GM23338 (cell line): ENCODE measurements at regions not wholly inside any gene's neighbourhood (a gene's known extent, or its start where the extent isn't known, plus 50 kb on each side); places are given as distances from the start of the nearest gene placed in this dataset.

Source experiments
- ATAC-seq: fragments of 200-7000 bp; cut with Tn5 transposase; 3 replicates; pipeline ENCODE4 v1.9.1; 2020
- DNase-seq: peaks from one replicate; pipeline ENCODE4 v3.0.0-alpha.2; 2015; ENCODE audit warnings: low spot score
- H2AFZ ChIP-seq: fragments of 200-600 bp; sonication (generic); 2 replicates; pipeline ENCODE4 v1.8.0; 2016; ENCODE audit warnings: antibody characterized with exemption, mild to moderate bottlenecking, moderate library complexity
- H3F3A ChIP-seq: fragments of 200-600 bp; sonication (generic); replicated peaks from 2 replicates; pipeline ENCODE4 v1.8.0; 2017; ENCODE audit warnings: antibody characterized with exemption, mixed run types, low read depth
- H3K27ac ChIP-seq: fragments of 200-600 bp; sonication (generic); 2 replicates; pipeline ENCODE4 v1.6.1; 2016; ENCODE audit warnings: low read depth
- H3K27me3 ChIP-seq: fragments of 200-600 bp; sonication (generic); 2 replicates; pipeline ENCODE4 v1.8.0; 2016; ENCODE audit warnings: mild to moderate bottlenecking, mixed run types, moderate library complexity; ENCODE audit not compliant: insufficient read depth
- H3K36me3 ChIP-seq: fragments of 200-600 bp; sonication (generic); 2 replicates; pipeline ENCODE4 v1.8.0; 2016; ENCODE audit warnings: mild to moderate bottlenecking; ENCODE audit not compliant: insufficient read depth
- H3K4me1 ChIP-seq: fragments of 200-600 bp; sonication (generic); 2 replicates; pipeline ENCODE4 v1.8.0; 2016; ENCODE audit warnings: mild to moderate bottlenecking, moderate library complexity; ENCODE audit not compliant: insufficient read depth
- H3K4me2 ChIP-seq: fragments of 200-600 bp; sonication (generic); 2 replicates; pipeline ENCODE4 v1.7.1; 2017; ENCODE audit warnings: mixed run types
- H3K4me3 ChIP-seq: fragments of 200-600 bp; sonication (generic); 2 replicates; pipeline ENCODE4 v1.6.1; 2016; ENCODE audit warnings: mixed run types
- H3K79me2 ChIP-seq: fragments of 200-600 bp; sonication (generic); replicated peaks from 2 replicates; pipeline ENCODE4 v1.8.0; 2017; ENCODE audit warnings: mild to moderate bottlenecking; ENCODE audit not compliant: insufficient read depth
- H3K9me2 ChIP-seq: fragments of 200-600 bp; sonication (generic); 2 replicates; pipeline ENCODE4 v1.8.0; 2017; ENCODE audit not compliant: insufficient read depth
- H4K20me1 ChIP-seq: fragments of 200-600 bp; sonication (generic); replicated peaks from 2 replicates; pipeline ENCODE4 v1.8.0; 2017; ENCODE audit warnings: mild to moderate bottlenecking; ENCODE audit not compliant: insufficient read depth
- H3K27ac Mint-ChIP-seq: 2 replicates; pipeline ENCODE4 v1.8.0; 2020; ENCODE audit warnings: inconsistent platforms, mild to moderate bottlenecking, moderate library complexity, mixed read lengths
- H3K27me3 Mint-ChIP-seq: 3 replicates; pipeline ENCODE4 v1.8.0; 2022; ENCODE audit warnings: low read depth, mild to moderate bottlenecking, moderate library complexity, mixed read lengths, inconsistent platforms; ENCODE audit not compliant: insufficient read depth, poor library complexity
- H3K36me3 Mint-ChIP-seq: 3 replicates; pipeline ENCODE4 v1.8.0; 2021; ENCODE audit warnings: low read depth, mild to moderate bottlenecking, inconsistent platforms, moderate library complexity, mixed read lengths
- H3K4me1 Mint-ChIP-seq: 3 replicates; pipeline ENCODE4 v1.8.0; 2020; ENCODE audit warnings: mild to moderate bottlenecking, inconsistent platforms, mixed read lengths
- H3K4me3 Mint-ChIP-seq: 3 replicates; pipeline ENCODE4 v1.8.0; 2021; ENCODE audit warnings: moderate library complexity, mild to moderate bottlenecking, inconsistent platforms, mixed read lengths
- H3K9me3 Mint-ChIP-seq: 3 replicates; pipeline ENCODE4 v1.8.0; 2020; ENCODE audit warnings: moderate library complexity, mild to moderate bottlenecking, inconsistent platforms, mixed read lengths
- CREB1 ChIP-seq: fragments of 250-450 bp; sonication (Bioruptor Pico); IDR thresholded peaks from 2 replicates; pipeline ENCODE4 v1.5.0; 2020; ENCODE audit warnings: low read depth, mild to moderate bottlenecking, moderate library complexity
- CTCF ChIP-seq, 2 experiments: fragments of 200-600 bp in 1 of 2; sonication (generic) in 1 of 2; conservative IDR thresholded peaks; 2 replicates each; pipeline versions ENCODE4 v1.5.1 to v1.6.1; 2016 to 2017; ENCODE audit warnings: antibody characterized with exemption in 2 of 2, low read depth in 2 of 2, mild to moderate bottlenecking in 2 of 2, moderate library complexity in 1 of 2
- ETS1 ChIP-seq: IDR thresholded peaks from 2 replicates; pipeline ENCODE4 v1.6.1; 2016; ENCODE audit warnings: antibody characterized with exemption
- EZH2 ChIP-seq: fragments of 200-600 bp; sonication (generic); IDR thresholded peaks from one replicate; pipeline ENCODE4 v1.8.0; 2017; ENCODE audit warnings: antibody characterized with exemption, mild to moderate bottlenecking, low read depth; ENCODE audit not compliant: unreplicated experiment
- EZH2phosphoT487 ChIP-seq: fragments of 200-600 bp; sonication (generic); IDR thresholded peaks from one replicate; pipeline ENCODE4 v1.8.1; 2018; ENCODE audit warnings: antibody characterized with exemption; ENCODE audit not compliant: unreplicated experiment
- JUNB ChIP-seq: IDR thresholded peaks from one replicate; pipeline ENCODE4 v1.6.1; 2016; ENCODE audit warnings: antibody characterized with exemption; ENCODE audit not compliant: unreplicated experiment
- NANOG ChIP-seq: IDR thresholded peaks from 2 replicates; pipeline ENCODE4 v1.6.1; 2016; ENCODE audit warnings: antibody characterized with exemption, borderline replicate concordance
- POLR2AphosphoS5 ChIP-seq: IDR thresholded peaks from 2 replicates; pipeline ENCODE4 v1.6.1; 2016; ENCODE audit warnings: antibody characterized with exemption, low read depth
- REST ChIP-seq: IDR thresholded peaks from one replicate; pipeline ENCODE4 v1.6.1; 2018; ENCODE audit warnings: antibody characterized with exemption; ENCODE audit not compliant: unreplicated experiment
- STAT1 ChIP-seq: IDR thresholded peaks from one replicate; pipeline ENCODE4 v1.6.1; 2016; ENCODE audit warnings: antibody characterized with exemption; ENCODE audit not compliant: unreplicated experiment
- ZNF114 ChIP-seq: fragments of 250-450 bp; sonication (Bioruptor Pico); IDR thresholded peaks from 2 replicates; pipeline ENCODE4 v1.5.0; 2020; ENCODE audit warnings: mild to moderate bottlenecking, moderate library complexity
- ZNF331 ChIP-seq: fragments of 250-450 bp; sonication (Bioruptor Pico); IDR thresholded peaks from 2 replicates; pipeline ENCODE4 v1.5.0; 2020; ENCODE audit warnings: low read depth, mild to moderate bottlenecking, moderate library complexity
- ZNF462 ChIP-seq: fragments of 250-450 bp; sonication (Bioruptor Pico); IDR thresholded peaks from 2 replicates; pipeline ENCODE4 v1.5.0; 2020; ENCODE audit warnings: mild to moderate bottlenecking, moderate library complexity

- TF ChIP-seq REST = no peak
- TF ChIP-seq STAT1 = no peak
- TF ChIP-seq JUNB = no peak
- no peak for TF ChIP-seq EZH2
- no peak for TF ChIP-seq EZH2phosphoT487
- no peak for TF ChIP-seq ZNF331 (CRISPR knock-in tag)
- no peak for TF ChIP-seq ZNF114 (CRISPR knock-in tag)
- no peak for TF ChIP-seq ETS1
- TF ChIP-seq ZNF462 = no peak
- TF ChIP-seq CTCF (conservative IDR thresholded peaks at IDR 0.05; ENCODE audit: low read depth in 2 of 2) = no peak
- TF ChIP-seq NANOG = no peak
- no peak for TF ChIP-seq POLR2AphosphoS5
- TF ChIP-seq CREB1 (CRISPR knock-in tag) = no peak
- no peaks in the 10 kb centered on the region; the same call in 1 of the 2 replicates for H3K9me2 ChIP-seq
- Mint-ChIP-seq H3K36me3 (no peaks in the 10 kb centered on the region), H3K4me3 (no peak overlapping the region), H3K27me3 (no peaks in the 10 kb centered on the region), H3K4me1 (no peaks in the 10 kb centered on the region), H3K27ac (no peak overlapping the region), H3K9me3 (no peaks in the 10 kb centered on the region)
- DNase-seq = no peak
- H3F3A ChIP-seq = no peaks in the 10 kb centered on the region
- no peak overlapping the region for H3K4me3 ChIP-seq
- ATAC-seq = no peak
- no peak overlapping the region for H2AFZ ChIP-seq
- no peak overlapping the region for H3K4me2 ChIP-seq
- H3K27me3 ChIP-seq = no peaks in the 10 kb centered on the region
- H3K79me2 ChIP-seq = no peaks in the 10 kb centered on the region
- H3K36me3 ChIP-seq = no peaks in the 10 kb centered on the region
- no peaks in the 10 kb centered on the region for H3K4me1 ChIP-seq
- H3K27ac ChIP-seq = no peak overlapping the region
- H4K20me1 ChIP-seq = no peaks in the 10 kb centered on the region
Observed at GRCh38 chr5:143527808-143528207, 124.3 kb upstream of the NR3C1 start.
